RWPE1 (cell line): ENCODE measurements at regions not wholly inside any gene's neighbourhood (a gene's known extent, or its start where the extent isn't known, plus 50 kb on each side); places are given as distances from the start of the nearest gene placed in this dataset.

Experiments used
- CTCF ChIA-PET: fragments of 350-600 bp; sonication (Branson Sonifier 250); formaldehyde crosslinking; extraction: SDS; loops from one replicate; lab custom pipeline; 2021; lab: Yijun Ruan, JAX
- POLR2A ChIA-PET: fragments of 400-600 bp; formaldehyde crosslinking; extraction: SDS; loops from one replicate; lab custom pipeline; 2020; ENCODE audit warnings: antibody characterized with exemption; ENCODE audit not compliant: low non-redundant PET; lab: Yijun Ruan, JAX
- DNase-seq: peaks from one replicate; pipeline ENCODE4 v3.0.0; 2012; ENCODE audit warnings: low spot score
- H3K27ac ChIP-seq: fragments of 450-650 bp; 2 replicates; pipeline ENCODE4 v1.5.1; 2017
- TF ChIP-seq, protein P1 (sequence below): fragments of 450-650 bp; conservative IDR thresholded peaks from 2 replicates; pipeline ENCODE4 v1.5.1; 2017; ENCODE audit warnings: low read depth, mild to moderate bottlenecking

DNA sequence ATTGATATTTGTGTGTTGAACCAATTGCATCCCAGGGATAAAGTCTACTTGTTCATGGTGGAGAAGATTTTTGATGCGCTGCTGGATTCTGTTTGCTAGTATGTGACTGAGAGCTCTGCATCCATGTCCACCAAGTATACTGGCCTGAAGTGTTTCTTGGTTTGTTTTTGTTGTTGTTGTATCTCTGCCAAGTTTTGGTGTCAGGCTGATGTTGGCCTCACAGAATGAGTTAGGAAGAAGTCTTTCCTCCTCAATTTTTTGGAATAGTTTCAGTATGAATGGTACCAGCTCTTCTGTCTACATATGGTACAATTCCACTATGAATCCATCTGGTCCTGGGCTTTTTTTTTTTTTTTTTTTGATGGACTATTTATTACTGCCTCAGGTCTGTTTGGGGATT is 50.9 kb upstream of the OSTN start:
- no peak overlapping the region for H3K27ac ChIP-seq
- ChIA-PET CTCF (no interaction called here), POLR2A (no interaction called here)
- no peak for DNase-seq
- TF ChIP-seq, protein P1, sequence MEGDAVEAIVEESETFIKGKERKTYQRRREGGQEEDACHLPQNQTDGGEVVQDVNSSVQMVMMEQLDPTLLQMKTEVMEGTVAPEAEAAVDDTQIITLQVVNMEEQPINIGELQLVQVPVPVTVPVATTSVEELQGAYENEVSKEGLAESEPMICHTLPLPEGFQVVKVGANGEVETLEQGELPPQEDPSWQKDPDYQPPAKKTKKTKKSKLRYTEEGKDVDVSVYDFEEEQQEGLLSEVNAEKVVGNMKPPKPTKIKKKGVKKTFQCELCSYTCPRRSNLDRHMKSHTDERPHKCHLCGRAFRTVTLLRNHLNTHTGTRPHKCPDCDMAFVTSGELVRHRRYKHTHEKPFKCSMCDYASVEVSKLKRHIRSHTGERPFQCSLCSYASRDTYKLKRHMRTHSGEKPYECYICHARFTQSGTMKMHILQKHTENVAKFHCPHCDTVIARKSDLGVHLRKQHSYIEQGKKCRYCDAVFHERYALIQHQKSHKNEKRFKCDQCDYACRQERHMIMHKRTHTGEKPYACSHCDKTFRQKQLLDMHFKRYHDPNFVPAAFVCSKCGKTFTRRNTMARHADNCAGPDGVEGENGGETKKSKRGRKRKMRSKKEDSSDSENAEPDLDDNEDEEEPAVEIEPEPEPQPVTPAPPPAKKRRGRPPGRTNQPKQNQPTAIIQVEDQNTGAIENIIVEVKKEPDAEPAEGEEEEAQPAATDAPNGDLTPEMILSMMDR: no peak

DNA sequence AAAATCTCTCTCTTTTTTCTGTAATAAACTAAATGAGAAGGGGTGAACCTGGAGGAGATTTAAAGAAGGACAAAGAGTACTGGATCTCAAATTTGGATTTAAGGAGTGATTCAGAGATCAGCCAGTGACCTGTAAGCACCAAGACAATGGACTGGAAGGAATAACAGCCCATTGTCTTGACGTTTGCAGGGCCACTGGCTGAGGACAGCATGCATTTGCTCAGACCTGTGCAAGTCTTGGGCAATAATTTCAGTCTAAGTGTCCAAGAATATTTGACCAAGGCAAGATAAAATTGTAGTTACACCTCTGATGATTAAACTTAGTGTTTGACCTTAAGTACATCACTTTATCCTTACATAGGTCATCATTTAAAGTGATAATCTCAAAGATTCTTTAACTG is 55.8 kb upstream of the OSTN start:
- H3K27ac ChIP-seq: no peak overlapping the region
- TF ChIP-seq, protein P1: no peak
- ChIA-PET POLR2A (no interaction called here), CTCF (interaction anchor here (0.6 kb wide), 1 partner anchor 1125 kb away, joined by 3 read pairs; no protein-coding TSS in a partner anchor)
- DNase-seq: no peak

DNA sequence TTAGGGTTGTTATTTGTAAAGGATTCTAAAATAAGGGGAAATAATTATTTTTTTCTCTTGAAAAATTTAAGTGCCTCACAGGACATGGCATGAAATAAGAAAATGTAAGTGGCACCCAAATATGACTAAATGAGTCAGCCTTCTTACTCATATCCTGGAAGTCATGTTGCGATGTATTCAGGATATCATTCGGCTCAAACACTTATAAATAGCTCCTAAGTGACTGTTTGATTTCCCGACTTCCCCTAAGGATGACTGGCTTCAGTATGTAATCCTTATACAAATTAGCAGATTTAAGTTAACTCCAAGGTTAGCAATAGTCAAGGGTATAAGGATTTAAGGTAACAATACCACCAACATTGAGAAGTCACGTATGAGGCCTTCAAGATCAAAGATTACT is 57.3 kb upstream of the OSTN start:
- POLR2A ChIA-PET: no interaction called here
- CTCF ChIA-PET: interaction anchor here (0.6 kb wide), 1 partner anchor 280 kb away, joined by 3 read pairs; no protein-coding TSS in a partner anchor
- TF ChIP-seq, protein P1: no peak
- no peak overlapping the region for H3K27ac ChIP-seq
- peak; percentile 73 for DNase-seq

DNA sequence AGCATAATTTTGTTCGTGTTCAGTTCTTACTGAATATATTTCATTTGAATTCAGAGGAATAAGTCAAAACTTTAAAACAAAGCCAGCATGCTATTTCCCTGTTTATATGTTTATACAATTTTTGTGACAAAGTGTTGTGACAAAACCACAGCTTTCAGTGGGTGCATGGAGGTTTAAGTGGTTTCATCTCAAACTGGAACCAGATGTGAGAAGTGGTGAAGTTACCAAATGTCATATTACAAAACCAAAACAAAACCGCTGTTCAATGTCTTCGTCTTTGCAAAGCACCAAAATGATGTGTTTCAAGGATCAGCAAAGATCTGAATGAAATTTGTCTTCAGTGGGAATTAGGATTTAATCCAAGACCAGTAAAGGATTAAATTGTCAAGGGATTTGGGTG is 59.3 kb upstream of the OSTN start:
- DNase-seq: no peak
- no peak overlapping the region for H3K27ac ChIP-seq
- ChIA-PET POLR2A (no interaction called here), CTCF (no interaction called here)
- TF ChIP-seq, protein P1: no peak

DNA sequence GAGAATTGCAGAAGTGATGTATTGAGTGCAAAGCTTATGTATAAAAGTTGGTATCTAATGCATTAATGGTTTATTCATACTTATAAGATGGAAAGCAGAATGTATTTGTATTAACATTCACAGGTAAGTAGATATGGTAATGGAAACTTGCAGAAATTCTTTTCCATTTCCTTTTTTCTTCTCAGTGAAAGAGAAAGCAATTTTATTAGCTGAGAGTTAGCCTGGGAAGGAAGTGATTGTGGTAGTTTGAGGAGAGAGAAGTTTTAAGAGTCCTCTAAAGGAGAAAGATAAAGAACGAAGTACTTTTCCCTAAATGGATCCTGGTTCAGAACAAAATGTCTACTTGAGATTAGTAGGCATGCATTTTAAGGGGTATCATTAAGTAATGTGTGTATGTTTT is 60.1 kb upstream of the OSTN start:
- POLR2A ChIA-PET: no interaction called here
- no peak overlapping the region for H3K27ac ChIP-seq
- DNase-seq: no peak
- CTCF ChIA-PET: no interaction called here
- TF ChIP-seq, protein P1: no peak

DNA sequence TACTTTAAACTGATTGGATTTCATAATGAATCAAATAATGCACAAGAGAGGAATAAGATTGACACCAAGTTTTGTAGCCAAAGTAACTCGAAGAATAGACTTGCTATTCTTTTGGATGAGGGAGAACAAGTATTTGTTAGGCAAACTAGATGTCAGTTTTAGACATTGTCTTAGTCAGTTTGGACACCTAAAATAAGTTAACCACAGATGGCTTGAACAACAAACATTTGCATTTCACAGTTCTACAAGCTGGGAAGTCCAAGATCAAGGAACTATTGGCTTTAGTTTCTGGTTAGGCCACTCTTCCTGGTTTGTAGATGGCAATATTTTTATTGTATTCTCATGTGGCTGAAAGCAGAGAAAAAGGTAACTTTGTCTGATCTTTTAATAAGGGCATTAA is 61.3 kb upstream of the OSTN start:
- TF ChIP-seq, protein P1: no peak
- CTCF ChIA-PET: interaction anchor here (0.6 kb wide), 2 partner anchors 360 to 628 kb away, joined by 3 to 4 read pairs; no protein-coding TSS in a partner anchor
- H3K27ac ChIP-seq: no peak overlapping the region
- DNase-seq: no peak
- POLR2A ChIA-PET: no interaction called here
